K562 (cell line): ENCODE measurements at regions not wholly inside any gene's neighbourhood (a gene's known extent, or its start where the extent isn't known, plus 50 kb on each side); places are given as distances from the start of the nearest gene placed in this dataset.

Source experiments
- CBX5 ChIP-seq: IDR thresholded peaks from 2 replicates; pipeline ENCODE4 v1.6.1; 2014; ENCODE audit warnings: low read depth, borderline replicate concordance
- CREB1 ChIP-seq, 2 experiments: sonication (generic) in 1 of 2; formaldehyde crosslinking in 1 of 2; IDR thresholded peaks; 2 replicates each; pipeline versions ENCODE4 v1.6.1 to v1.8.0; 2012 to 2022; ENCODE audit warnings: inconsistent platforms in 1 of 2, mild to moderate bottlenecking in 1 of 2, missing genetic modification reagents in 1 of 2, moderate library complexity in 1 of 2
- CTCF ChIP-seq, 3 experiments: IDR thresholded peaks in 2 of 3; conservative IDR thresholded peaks in 1 of 3; 2 replicates each; pipeline ENCODE4 v1.5.1; 2011 to 2012; ENCODE audit warnings: low read length in 3 of 3, mild to moderate bottlenecking in 3 of 3, control low read depth in 2 of 3, improper control_type of control experiment in 1 of 3, inconsistent platforms in 1 of 3, low read depth in 1 of 3, mixed read lengths in 1 of 3, moderate library complexity in 1 of 3; ENCODE audit not compliant: insufficient read depth in 2 of 3
- EGR1 ChIP-seq: fragments of 450-650 bp; conservative IDR thresholded peaks from 2 replicates; pipeline ENCODE4 v1.6.1; 2017; ENCODE audit warnings: mild to moderate bottlenecking
- EP300 ChIP-seq: IDR thresholded peaks from 2 replicates; pipeline ENCODE4 v1.6.1; 2012; ENCODE audit warnings: low read length, improper control_type of control experiment
- FIP1L1 ChIP-seq: fragments of 200-400 bp; formaldehyde crosslinking; IDR thresholded peaks from 2 replicates; pipeline ENCODE4 v1.6.1; 2018; ENCODE audit warnings: mild to moderate bottlenecking, low read depth, low read length; ENCODE audit not compliant: poor library complexity, severe bottlenecking
- KAT7 ChIP-seq: sonication (generic); formaldehyde crosslinking; IDR thresholded peaks from 2 replicates; pipeline ENCODE4 v1.8.0; 2022; ENCODE audit warnings: missing genetic modification reagents, mild to moderate bottlenecking, borderline replicate concordance
- NRF1 ChIP-seq, 2 experiments: fragments of 450-650 bp; IDR thresholded peaks in 1 of 2; conservative IDR thresholded peaks in 1 of 2; 2 replicates each; pipeline ENCODE4 v1.6.1; 2014; ENCODE audit warnings: mild to moderate bottlenecking in 2 of 2
- POLR2AphosphoS2 ChIP-seq: IDR thresholded peaks from 2 replicates; pipeline ENCODE4 v1.6.1; 2012; ENCODE audit warnings: low read length, improper control_type of control experiment
- SMAD4 ChIP-seq: fragments of 250-450 bp; sonication (Bioruptor Pico); conservative IDR thresholded peaks from 2 replicates; pipeline ENCODE4 v1.8.0; 2021; ENCODE audit warnings: inconsistent platforms, mild to moderate bottlenecking, moderate library complexity
- TARDBP ChIP-seq: fragments of 450-650 bp; IDR thresholded peaks from 2 replicates; pipeline ENCODE4 v1.6.1; 2016
- ZNF197 ChIP-seq: fragments of 200-800 bp; sonication (Bioruptor generic); IDR thresholded peaks from 2 replicates; pipeline ENCODE4 v1.6.1; 2016; ENCODE audit warnings: low read depth, missing genetic modification characterization, missing compliant biosample characterization
- ZNF639 ChIP-seq, 2 experiments: fragments of 200-800 bp in 1 of 2; sonication (Bioruptor generic) in 1 of 2; sonication (generic) in 1 of 2; formaldehyde crosslinking in 1 of 2; IDR thresholded peaks in 1 of 2; conservative IDR thresholded peaks in 1 of 2; 2 replicates each; pipeline versions ENCODE4 v1.5.0 to v1.6.1; 2016 to 2020; ENCODE audit warnings: missing compliant biosample characterization in 1 of 2, missing genetic modification characterization in 1 of 2, missing genetic modification reagents in 1 of 2

- TF ChIP-seq ZNF197 (CRISPR knock-in tag), result no peak
- no peak for TF ChIP-seq POLR2AphosphoS2
- TF ChIP-seq CREB1 (IDR thresholded peaks at IDR 0.05), result no peak
- no peak for TF ChIP-seq CREB1 (CRISPR knock-in tag; IDR thresholded peaks at IDR 0.05)
- TF ChIP-seq EGR1, result no peak
- no peak for TF ChIP-seq TARDBP
- no peak for TF ChIP-seq CBX5
- TF ChIP-seq KAT7 (CRISPR knock-in tag), result no peak
- no peak for TF ChIP-seq ZNF639 (CRISPR knock-in tag; conservative IDR thresholded peaks at IDR 0.05 in 1 of 2, IDR thresholded peaks at IDR 0.05 in 1 of 2)
- no peak for TF ChIP-seq SMAD4 (CRISPR knock-in tag)
- no peak for TF ChIP-seq EP300
- TF ChIP-seq FIP1L1, result no peak
- TF ChIP-seq NRF1 (conservative IDR thresholded peaks at IDR 0.05 in 1 of 2, IDR thresholded peaks at IDR 0.05 in 1 of 2), result no peak
- no peak for TF ChIP-seq CTCF (IDR thresholded peaks at IDR 0.05 in 2 of 3, conservative IDR thresholded peaks at IDR 0.05 in 1 of 3; ENCODE audit: insufficient read depth in 2 of 3, low read depth in 1 of 3, low read length in 3 of 3)
Measured at GRCh38 chr1:221644145-221644448, 97.8 kb downstream of the DUSP10 start.
